Lower lobe of right lung (tissue), 2 donors: ENCODE measurements at regions not wholly inside any gene's neighbourhood (a gene's known extent, or its start where the extent isn't known, plus 50 kb on each side); places are given as distances from the start of the nearest gene placed in this dataset.

ENCODE experiments used
- ATAC-seq, 2 donors: fragments of 200-7000 bp; cut with Tn5 transposase; one replicate each; pipeline ENCODE4 v1.9.1; 2020 to 2022; ENCODE audit warnings: mild to moderate bottlenecking in 2 of 2, moderate library complexity in 2 of 2
- DNase-seq: peaks from one replicate; pipeline ENCODE4 v3.0.0-alpha.2; 2020
- H3K27ac ChIP-seq: fragments of 200-600 bp; one replicate; pipeline ENCODE4 v1.8.0; 2022
- H3K27me3 ChIP-seq: fragments of 200-600 bp; one replicate; pipeline ENCODE4 v1.8.0; 2022; ENCODE audit warnings: low read depth
- H3K36me3 ChIP-seq: fragments of 200-600 bp; one replicate; pipeline ENCODE4 v1.8.0; 2022; ENCODE audit warnings: mild to moderate bottlenecking
- H3K4me1 ChIP-seq: fragments of 200-600 bp; one replicate; pipeline ENCODE4 v1.8.0; 2022
- H3K4me3 ChIP-seq: fragments of 200-600 bp; one replicate; pipeline ENCODE4 v1.8.0; 2022; ENCODE audit warnings: mild to moderate bottlenecking
- H3K9me3 ChIP-seq: fragments of 200-600 bp; one replicate; pipeline ENCODE4 v1.8.0; 2022
- CTCF ChIP-seq: fragments of 200-600 bp; IDR thresholded peaks from one replicate; pipeline ENCODE4 v1.8.0; 2022; ENCODE audit warnings: antibody characterized with exemption, mild to moderate bottlenecking
- intact Hi-C: fragments of 100-400 bp; cut with DNase I; formaldehyde crosslinking; loops from one replicate; pipeline ENCODE4 v1.11.0; 2022
- donor health status: DM: no; HTN: yes; CAD: no; lungs with severe emphysema.

- Histone ChIP-seq H3K9me3 (no peaks in the 10 kb centered on the region), H3K27ac (no peak overlapping the region), H3K27me3 (no peaks in the 10 kb centered on the region), H3K36me3 (no peaks in the 10 kb centered on the region), H3K4me3 (no peak overlapping the region), H3K4me1 (no peaks in the 10 kb centered on the region)
- TF ChIP-seq CTCF, result no peak
- intact Hi-C loops, result no loop called here
- DNase-seq, result no peak
- ATAC-seq, result no peak
Measured at GRCh38 chr7:46953008-46953407, 628.9 kb downstream of the TNS3 start.

GRCh38 chr7:46949270-46949931, 632.5 kb downstream of the TNS3 start:
- Histone ChIP-seq H3K4me1 (no peaks in the 10 kb centered on the region), H3K27me3 (no peaks in the 10 kb centered on the region), H3K36me3 (no peaks in the 10 kb centered on the region), H3K27ac (no peak overlapping the region), H3K4me3 (no peak overlapping the region), H3K9me3 (no peaks in the 10 kb centered on the region)
- ATAC-seq (no peak), DNase-seq (no peak)
- intact Hi-C loops, result no loop called here
- no peak for TF ChIP-seq CTCF

- H3K27me3 ChIP-seq, result no peaks in the 10 kb centered on the region
- intact Hi-C loops, result no loop called here
- H3K4me3 ChIP-seq, result no peak overlapping the region
- TF ChIP-seq CTCF, result no peak
- H3K9me3 ChIP-seq, result no peaks in the 10 kb centered on the region
- H3K36me3 ChIP-seq, result no peaks in the 10 kb centered on the region
- no peaks in the 10 kb centered on the region for H3K4me1 ChIP-seq
- H3K27ac ChIP-seq, result no peak overlapping the region
- DNase-seq (no peak), ATAC-seq (no peak)
Measured at GRCh38 chr7:46948716-46949115, 633.2 kb downstream of the TNS3 start.

DNA sequence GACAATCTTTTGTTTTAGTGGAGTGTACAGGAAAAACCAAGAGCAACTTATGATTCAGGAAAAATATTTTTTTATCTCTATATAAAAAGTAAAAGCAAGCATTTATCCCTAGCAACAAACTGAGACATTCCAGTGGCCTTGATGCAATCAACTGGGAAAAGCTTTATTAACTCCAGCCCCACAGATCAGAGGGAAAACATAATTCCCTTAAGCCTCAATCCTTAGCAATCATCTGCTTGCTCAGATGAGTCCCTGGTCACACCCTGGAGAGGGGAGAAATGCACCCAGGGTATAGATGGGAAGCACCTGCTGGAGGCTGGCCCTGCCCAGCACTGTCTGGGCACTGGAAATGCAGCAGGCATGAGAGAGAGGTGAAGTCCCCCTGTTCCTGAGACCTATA, 636.6 kb downstream of the TNS3 start:
- Histone ChIP-seq H3K27me3 (no peaks in the 10 kb centered on the region), H3K4me3 (no peak overlapping the region), H3K9me3 (no peaks in the 10 kb centered on the region), H3K4me1 (no peaks in the 10 kb centered on the region), H3K36me3 (no peaks in the 10 kb centered on the region), H3K27ac (no peak overlapping the region)
- no peak for ATAC-seq
- no peak for TF ChIP-seq CTCF
- intact Hi-C loops, result no loop called here
- DNase-seq, result no peak

GRCh38 chr7:46943996-46944395, 637.9 kb downstream of the TNS3 start:
- H3K36me3 ChIP-seq, result no peaks in the 10 kb centered on the region
- H3K27me3 ChIP-seq, result no peaks in the 10 kb centered on the region
- intact Hi-C loops, result no loop called here
- no peak overlapping the region for H3K4me3 ChIP-seq
- no peak for DNase-seq
- ATAC-seq, result no peak
- TF ChIP-seq CTCF, result no peak
- no peaks in the 10 kb centered on the region for H3K9me3 ChIP-seq
- H3K27ac ChIP-seq, result no peak overlapping the region
- no peaks in the 10 kb centered on the region for H3K4me1 ChIP-seq

DNA sequence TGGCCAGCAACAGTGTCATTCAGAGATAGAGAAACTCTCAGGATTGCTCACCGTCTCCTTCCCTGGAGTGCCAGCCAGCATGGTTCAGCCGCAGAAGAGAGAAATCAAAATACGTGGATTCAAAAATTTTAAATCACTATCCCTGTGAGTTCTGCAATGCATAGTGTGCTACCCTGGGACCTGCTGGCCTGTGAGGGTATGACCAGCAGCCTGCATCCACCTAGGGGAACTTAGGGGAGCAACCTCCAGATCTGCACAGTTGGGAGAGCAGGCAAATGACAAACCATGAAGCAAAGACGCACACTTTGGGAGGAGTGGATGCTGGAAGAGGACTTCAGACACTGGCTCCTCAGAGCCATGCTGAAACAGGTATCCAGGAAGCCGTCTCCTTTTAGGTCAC, 639.3 kb downstream of the TNS3 start:
- intact Hi-C loops, result no loop called here

More for the DNA sequence above, 639.3 kb downstream of the TNS3 start:
- Histone ChIP-seq H3K27me3 (no peaks in the 10 kb centered on the region), H3K27ac (no peak overlapping the region), H3K4me3 (no peak overlapping the region), H3K4me1 (no peaks in the 10 kb centered on the region), H3K36me3 (no peaks in the 10 kb centered on the region), H3K9me3 (no peaks in the 10 kb centered on the region)
- TF ChIP-seq CTCF, result no peak
- ATAC-seq (no peak), DNase-seq (no peak)
